Endometrium (tissue), 2 donors: ENCODE measurements at regions not wholly inside any gene's neighbourhood (a gene's known extent, or its start where the extent isn't known, plus 50 kb on each side); places are given as distances from the start of the nearest gene placed in this dataset.
"Not testable (repeated sequence)": the region's sequence is repeated elsewhere in the genome, so short reads cannot be mapped to it uniquely, and the experiment has no call there.

ENCODE experiments used
- FAIRE-seq: peaks from 2 replicates; lab custom pipeline; 2012; peaks lifted over from hg19 to GRCh38; lab: Jason Lieb, UNC
- donor health status: control.
- donor health status: control.

DNA sequence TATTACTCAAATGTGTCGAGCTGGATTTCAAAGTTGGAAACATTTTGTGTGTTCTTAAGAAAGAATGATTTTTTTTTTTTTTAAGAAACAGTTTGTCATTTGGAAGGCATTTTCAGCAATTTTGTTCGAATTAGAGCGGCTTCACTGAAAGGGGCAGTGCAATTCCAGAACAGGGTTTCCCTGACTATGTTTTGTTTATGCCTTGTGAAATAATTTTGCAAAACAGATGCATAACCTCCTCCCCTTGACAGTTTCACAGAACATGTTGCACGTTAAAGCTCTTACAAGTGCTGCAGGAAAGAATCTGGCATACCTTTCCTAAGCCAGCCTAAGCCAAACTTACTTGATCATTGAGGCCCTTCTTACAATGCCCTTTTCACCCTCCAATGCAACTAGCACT, 216.0 kb upstream of the SSTR4 start:
- FAIRE-seq, result no peak

DNA sequence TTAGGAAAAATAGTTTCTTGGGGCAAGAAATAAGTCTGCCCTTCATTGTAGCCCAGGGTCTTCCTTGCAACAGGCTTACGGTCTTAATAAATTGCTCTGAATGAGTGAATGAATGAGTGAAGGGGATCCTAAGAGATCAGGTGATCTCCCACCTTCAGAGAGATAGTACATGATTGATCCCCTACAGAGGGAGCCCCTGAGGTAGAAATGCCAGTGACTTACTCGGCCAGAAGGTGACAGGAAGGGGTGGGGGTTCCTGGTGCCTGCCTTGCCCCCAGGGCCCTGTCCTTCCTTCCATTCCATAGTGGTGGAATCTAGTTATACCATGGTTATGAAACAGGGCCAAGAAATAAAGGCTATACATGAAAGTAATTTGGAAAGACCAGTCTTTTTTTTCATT, 215.3 kb upstream of the SSTR4 start:
- FAIRE-seq, result no peak

DNA sequence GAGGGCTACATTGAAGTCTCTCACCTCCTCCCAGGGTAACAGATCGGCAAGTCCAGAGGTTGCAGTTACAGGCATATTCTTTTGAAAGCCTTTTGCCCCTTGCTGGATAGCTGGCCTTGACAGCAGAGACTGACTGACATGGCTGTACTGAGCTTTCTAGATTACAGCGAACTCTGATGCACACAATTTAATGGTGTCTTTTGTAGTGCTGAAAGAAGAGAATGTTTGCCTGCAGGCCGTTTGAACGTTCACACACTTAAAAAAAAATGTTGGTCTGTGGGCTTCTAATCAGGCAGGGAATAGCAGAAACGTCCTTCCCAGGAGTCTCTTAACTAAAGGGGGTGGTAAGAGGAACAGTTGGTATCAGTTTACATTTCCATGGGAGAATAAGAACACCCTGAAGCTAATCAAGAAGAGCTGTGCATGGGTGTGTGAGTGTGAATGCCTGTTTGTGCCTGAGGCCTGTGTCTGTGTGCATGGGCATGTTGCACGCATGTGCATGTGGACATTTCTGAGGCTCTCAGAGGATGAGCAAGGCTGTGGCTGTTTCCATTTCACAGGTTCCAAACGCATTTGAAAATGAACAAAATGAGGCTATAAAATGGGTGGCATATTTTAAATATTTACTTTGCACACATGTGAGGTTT, 213.9 kb upstream of the SSTR4 start:
- no peak for FAIRE-seq

DNA sequence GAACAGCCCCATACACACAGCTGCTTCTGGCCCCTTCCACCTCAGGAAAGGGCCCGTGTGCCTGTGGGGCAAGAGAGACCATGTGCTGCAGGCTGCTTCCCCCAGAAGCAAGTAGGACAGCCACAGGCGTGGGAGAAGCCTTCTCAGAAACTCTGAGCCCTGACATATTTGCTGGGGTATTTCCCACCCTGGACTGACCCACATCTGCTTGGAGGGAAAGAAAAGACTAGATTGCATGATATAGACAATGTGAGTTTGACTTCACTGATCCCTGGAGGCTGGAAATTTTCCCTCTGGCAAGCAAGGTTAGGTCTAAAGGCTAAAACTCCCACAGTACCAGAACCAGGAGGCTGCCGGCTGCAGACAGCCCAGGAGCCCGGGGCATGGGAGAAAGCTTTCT, 213.3 kb upstream of the SSTR4 start:
- no peak for FAIRE-seq

DNA sequence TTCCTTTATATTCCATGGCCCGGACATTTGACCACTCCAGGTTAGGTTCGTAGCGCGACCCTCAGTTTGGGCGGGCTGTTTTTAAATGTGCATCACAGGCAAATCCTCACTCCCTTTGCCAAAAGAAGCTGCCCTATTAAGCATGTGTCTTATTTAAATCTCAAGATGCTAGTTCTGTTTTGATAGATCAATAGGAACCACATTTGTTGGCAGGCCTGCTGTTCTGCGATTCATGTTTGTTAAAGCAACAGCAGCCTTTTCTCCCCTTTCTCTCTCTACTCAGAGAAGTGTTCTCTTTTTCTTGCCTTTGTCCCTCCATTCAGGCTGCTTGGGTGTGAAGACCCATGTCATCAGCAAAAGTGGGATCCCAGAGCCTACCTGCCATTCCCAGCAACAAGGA, 212.0 kb upstream of the SSTR4 start:
- FAIRE-seq, result no peak

DNA sequence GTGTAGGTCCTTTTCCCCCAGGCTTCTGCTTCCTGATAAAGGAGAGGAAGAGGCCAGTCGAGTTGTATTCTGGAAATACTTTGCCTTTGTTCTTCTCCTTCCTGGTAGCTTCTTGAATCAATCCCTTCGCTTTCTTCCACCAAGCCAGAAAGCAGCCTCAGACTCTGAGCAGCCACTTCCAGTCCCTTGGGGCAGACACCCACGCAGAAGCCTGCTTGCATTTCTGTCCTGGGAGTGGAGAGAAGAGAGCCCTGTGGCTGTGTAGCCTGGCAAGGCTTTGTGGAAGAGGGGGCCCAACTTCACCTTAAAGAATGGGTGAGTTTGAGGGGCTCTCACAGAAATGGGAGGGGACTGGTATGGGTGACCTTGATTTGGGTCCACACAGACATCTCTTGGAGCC, 211.0 kb upstream of the SSTR4 start:
- FAIRE-seq, result no peak

DNA sequence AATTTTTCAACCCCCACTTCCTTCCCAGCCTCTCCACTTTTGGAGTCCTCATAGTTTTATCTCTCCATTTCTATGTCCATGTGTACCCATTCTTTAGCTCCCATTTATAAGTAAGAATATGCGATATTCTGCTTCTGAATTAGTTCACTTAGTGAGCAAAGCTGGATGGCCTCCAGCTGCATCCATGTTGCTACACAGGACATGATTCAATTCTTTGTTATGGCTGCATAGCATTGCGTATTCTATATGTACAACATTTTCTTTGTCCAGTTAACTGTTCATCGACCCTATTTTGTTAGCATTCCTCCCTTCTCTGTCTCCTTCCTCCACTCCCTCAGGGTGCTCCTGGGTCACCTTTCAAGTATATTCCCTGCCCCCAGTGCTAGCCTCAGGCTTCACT, 210.0 kb upstream of the SSTR4 start:
- no peak for FAIRE-seq

DNA sequence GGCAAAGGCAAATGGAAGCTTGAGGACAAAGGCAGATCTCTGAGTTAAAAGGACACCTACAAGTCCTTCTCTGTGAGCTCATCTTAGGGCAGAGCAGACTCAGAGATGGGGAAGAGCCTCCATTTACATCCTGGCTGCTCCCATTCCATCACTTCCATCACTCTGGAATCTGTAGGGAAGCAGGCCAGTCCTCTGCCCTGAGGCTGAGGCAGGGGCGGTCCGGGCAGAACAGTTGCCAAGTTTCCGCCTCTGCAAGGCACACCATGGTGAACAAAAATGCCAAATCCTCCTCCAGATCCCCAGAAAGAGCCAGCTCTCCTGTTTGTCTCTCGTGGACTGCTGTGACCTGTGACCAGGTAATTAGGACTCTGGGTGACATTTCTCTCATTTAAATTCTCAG, 209.6 kb upstream of the SSTR4 start:
- no peak for FAIRE-seq

DNA sequence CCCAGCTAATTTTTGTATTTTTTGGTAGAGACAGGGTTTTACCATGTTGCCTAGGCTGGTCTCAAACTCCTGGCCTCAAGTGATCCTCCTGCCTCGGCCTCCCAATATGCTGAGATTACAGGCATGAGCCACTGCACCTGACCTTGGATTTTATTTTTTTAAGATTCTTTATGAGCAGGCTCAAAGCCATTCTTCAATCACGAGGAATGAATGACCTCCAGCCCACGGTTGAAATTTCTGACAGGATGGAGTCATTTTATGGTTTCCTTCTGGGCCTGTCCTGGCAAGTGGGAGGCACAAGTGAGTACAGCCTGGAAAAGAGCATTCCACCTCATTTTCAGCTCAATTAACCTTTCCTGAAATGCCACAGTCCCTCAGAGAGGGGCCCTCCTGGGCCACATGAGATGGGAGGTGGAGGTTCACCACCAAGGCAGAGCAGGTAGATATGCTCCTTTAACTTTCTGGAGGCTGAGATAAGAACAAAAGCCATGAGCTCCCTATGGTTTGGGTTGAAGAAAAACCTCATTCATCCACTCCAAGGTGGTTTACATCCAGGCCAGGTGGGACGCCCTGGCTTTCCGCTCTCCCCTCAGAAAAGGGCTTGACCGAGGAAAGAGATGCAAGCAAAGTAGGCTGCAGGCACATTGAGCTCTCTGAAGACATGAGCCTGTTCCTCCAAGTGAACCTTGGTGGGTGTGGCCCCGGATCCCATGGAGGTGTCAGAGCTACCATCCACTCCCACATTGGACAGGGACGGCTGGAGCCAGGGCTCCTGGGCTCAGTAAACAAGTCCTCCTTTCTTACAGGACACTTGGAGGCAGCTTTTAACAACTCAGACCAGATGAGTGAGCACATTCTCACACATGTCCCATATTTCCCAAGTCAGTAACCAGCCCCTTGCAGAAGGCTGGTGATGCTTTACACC, 208.5 kb upstream of the SSTR4 start:
- FAIRE-seq, result no peak

DNA sequence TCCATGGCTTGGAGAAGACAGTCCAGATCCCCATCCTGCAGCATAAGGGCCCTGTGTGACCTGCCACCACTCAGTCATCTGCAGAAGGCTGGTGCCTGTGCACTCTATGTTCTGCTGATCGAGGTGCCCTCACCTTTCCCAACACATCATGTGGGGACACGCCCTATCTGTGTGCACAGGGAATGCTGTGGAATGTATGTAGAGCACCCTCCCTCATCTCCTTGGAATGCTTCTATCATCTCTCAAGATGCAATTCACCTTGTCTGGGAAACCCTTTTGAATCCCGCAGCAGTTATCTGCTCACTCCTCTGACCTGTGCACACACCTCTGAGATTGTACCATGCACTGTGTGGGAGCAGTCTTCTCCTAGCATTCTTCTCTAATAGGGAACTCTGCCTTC, 207.2 kb upstream of the SSTR4 start:
- FAIRE-seq, result no peak

DNA sequence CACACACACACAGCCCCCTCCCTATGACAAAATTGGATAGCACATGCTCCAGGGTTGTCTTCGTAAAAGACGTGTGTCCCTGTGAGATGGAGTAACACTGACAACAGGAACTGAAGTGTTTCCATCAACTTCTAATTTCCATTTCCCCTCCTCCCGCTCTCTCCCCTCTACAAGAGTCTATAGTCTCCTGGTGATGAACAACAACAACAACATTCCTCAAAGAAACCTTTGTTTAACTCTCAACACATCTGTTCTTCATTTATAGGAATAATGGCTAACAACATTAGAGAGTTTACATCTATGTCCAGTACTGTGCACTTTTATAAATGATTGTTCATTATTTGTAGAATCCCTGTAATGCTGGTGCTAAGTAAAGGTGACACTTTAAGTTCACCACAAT, 205.8 kb upstream of the SSTR4 start:
- peak; percentile 21 for FAIRE-seq

DNA sequence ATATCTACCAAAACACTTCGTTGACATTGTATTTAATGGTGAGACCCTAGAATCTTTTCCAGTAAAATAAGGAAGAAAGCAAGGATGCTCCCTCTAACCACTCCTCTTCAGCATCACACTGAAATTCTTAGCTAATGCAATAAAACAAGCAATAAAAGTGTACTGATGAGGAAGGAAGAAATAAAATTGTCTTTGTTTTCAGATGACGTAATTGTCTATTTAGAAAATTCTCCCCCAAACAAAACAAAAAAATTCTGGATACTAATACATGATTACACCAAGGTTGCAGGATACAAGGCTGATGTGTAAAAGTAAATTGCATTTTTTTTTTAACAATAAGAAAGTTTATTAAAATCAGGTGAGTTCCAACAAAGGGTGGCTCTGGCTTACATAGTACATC, 205.0 kb upstream of the SSTR4 start:
- peak; percentile 94 for FAIRE-seq

DNA sequence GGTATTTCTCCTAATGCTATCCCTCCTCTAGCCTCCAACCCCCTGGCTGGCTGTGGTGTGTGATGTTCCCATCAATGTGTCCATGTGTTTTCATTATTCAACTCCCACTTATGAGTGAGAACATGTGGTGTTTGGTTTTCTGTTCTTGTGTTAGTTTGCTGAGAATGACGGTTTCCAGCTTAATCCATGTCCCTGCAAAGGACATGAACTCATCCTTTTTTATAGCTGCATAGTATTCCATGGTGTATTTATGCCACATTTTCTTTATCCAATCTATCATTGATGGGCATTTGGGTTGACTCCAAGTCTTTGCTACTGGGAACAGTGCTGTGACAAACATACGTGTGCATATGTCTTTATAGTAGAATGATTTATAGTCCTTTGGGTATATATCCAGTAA, 204.4 kb upstream of the SSTR4 start:
- FAIRE-seq, result not testable (repeated sequence)

DNA sequence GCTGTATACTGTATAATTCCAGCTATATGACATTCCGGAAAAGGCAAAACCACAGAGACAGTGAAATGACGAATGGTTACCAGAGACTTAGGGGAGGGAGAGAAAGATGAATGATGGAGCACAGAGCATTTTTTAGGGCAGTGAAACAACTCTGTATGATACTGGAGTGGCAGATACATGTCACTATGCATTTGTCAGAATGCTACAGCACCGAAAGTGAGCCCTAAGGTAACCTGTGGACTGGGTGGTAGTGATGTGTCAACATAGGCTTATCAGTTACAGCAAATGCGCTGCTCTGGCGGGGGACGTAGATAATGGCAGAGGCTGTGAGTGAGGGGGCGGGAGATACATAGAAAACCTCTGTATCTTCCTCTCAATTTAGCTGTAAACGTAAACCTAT, 201.3 kb upstream of the SSTR4 start:
- no peak for FAIRE-seq

DNA sequence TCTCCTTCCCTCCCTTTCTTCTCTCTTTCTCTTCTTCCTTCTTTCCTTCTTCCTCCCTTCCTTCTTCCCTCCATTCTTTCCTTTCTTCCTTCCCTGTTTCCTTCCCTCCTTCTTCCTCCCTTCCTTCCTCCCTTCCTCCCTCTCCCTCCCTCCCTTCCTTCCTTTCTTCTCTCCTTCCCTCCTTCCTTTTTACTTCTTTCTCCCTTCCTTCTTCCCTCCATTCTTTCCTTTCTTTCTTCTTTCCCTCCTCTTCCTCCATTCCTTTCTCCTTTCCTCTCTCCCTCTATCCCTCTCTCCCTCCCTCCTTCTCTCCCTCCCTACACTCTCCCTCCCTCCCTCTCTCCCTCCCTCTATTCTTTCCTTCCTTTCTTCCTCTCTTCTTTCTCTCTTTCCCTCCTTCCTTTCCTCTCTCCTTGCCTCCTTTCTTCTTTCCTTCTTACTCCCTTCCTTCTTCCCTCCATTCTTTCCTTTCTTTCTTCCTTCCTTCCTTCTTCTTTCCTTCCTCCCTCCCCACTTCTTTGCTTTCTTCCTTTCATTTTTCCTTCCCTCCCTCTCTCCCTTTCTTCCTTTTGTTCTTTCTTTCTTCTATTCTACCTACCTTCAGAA, 200.4 kb upstream of the SSTR4 start:
- FAIRE-seq, result no peak

DNA sequence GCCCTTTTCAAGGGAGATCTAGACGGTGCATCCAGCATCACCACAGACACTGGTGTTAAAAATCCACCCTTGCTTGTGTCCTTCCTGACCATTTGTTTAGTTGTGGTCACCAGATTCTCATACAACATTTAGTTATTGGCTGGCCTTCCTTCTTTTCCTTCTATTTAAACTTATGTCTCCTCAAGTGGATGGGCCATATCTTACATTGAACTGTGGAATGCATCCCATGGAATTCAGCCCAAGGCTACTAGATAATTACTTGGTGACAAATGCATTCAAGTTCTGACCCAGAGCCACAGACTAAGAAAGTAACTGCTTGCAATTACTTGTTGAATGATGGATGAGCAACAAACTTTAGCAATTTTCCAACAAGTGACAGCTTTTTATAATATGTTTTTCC, 198.9 kb upstream of the SSTR4 start:
- no peak for FAIRE-seq

DNA sequence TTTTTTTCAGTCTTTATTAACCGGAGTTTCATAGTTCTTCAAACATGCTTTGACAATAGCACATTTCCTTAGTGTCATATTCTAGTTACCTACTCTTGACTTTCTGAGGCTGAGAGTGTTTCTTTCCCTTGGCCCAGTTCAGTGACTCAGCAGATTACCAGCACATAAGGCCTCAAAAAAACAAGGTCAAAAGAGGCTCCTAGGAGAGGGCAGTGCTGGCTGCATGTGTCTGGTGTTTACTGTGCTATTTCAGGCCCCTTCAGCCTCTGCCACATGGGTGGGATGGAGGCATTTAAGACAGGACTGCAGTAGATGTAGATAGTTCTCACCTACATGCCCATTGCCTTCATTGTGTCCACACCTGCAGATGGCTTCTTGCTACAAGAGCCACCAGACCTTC, 198.2 kb upstream of the SSTR4 start:
- no peak for FAIRE-seq

DNA sequence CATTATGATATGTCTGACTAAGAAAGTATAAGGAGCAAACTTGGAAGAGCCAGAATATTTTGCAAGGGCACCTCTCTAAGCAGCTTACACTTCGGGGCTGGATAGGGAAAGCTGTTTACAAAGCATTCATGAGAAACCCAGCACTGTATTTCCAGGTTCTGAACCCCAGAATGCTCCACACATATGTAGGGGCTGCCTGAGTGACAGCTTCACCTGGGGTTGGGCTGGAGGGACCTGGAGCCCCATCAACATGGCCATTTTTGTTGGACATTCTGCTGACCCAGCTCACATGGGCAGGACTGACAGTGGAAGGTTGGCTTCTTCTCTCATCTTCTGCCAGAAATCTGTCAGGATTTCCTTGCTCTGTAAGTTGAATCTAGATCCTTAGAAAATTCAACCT, 197.1 kb upstream of the SSTR4 start:
- no peak for FAIRE-seq

DNA sequence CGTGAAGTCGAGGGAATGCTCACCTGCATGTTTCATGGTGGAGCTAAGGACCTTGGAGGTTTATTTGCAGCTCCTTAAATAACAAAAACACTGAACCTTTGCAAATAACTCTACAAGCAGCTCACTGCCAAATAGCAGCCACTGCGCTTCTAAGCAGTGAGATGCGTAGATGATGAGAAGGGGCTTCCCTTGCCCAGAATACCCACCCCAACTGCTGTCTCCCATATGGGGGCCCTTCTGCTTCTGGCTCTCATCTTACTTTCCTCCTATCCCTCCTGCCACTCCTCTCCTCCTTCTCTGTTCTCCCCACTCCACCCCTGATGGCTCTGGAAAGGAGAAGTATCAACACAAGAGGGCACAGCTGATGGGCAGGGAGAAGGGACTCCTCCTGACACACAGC, 193.3 kb upstream of the SSTR4 start:
- FAIRE-seq, result no peak

DNA sequence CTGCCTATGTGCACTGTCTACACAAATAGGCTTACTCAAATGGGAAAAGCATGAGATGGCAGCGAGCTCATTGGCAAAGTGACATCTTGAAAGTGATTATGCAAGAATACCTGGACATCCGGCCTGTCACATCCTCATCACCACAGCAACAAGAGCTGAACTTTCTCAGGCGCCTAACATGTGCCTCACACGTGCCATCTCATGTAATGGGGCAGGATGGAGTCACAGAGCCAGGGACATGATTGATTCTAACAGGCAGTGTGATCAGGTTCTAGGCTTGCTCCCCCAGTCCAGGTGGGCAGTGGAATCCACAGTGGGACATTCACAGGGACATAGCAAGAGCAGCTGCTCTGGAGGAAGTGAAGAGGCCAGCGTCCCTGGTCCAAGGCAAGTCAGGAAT, 192.3 kb upstream of the SSTR4 start:
- no peak for FAIRE-seq

DNA sequence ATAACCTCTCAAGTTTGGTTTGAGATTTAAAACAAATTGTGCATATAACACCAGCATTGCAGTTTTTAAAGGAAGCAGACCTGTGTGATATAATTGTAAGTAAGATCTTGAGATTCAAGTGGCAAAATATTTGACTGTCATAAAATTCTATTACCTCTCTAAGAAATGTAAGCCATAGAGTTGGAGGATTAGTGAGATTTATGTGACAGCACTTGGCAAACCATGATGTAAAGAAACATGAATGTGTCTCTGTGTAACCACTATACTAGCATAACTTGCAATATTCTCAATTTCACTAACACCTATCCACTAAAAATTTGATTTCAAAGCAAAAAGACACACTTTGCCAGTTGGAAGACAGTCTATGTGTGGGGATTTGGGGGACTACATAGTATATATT, 190.2 kb upstream of the SSTR4 start:
- no peak for FAIRE-seq

DNA sequence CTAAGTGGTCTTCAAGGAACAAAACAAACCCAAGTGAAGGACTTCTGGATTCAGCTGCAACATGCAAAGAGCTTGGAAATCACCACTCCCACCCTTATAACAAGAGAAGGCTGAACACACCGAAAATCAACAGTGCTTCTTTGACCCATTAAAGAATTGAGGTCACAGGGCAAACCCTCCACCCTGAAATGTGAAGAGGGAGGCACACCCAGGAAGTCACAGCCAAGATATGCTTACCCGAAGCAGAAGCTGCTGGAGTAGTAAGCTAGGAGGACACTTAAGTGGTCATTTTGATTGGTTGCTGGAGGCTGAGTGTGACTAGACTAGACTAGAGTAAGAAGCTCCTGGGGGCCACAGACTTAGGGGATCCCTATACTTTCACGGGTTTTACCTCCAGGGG, 188.2 kb upstream of the SSTR4 start:
- no peak for FAIRE-seq

DNA sequence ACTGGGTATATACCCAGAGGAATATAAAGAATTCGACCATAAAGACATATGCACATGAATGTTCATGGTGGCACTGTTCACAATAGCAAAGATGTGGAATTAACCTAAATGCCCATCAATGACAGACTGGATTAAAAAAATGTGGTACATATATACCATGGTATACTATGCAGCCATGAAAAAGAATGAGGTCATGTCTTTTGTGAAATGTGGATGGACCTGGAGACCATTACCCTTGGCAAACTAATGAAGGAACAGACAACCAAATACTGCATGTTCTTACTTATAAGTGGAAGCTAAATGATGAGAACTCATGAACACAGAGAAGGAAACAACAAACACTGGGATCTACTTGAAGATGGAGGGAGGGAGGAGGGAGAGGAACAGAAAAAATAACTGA, 186.7 kb upstream of the SSTR4 start:
- FAIRE-seq, result no peak
